ENCODE measurements at regions not wholly inside any gene's neighbourhood (a gene's known extent, or its start where the extent isn't known, plus 50 kb on each side); places are given as distances from the start of the nearest gene placed in this dataset.
A peak's percentile ranks its signal among the peaks of the same experiment; 100 is the strongest.
"Not testable (repeated sequence)": the region's sequence is repeated elsewhere in the genome, so short reads cannot be mapped to it uniquely, and the experiment has no call there.

- no peaks in the 10 kb centered on the region for H4K20me1 ChIP-seq (ENCODE audit: insufficient read depth, low read length)
- no peaks in the 10 kb centered on the region for H3K27me3 ChIP-seq (ENCODE audit: insufficient read depth, low read length)
- no peak overlapping the region for H3K4me2 ChIP-seq (ENCODE audit: low read length)
- H3K27ac Mint-ChIP-seq (ENCODE audit: unreplicated experiment), result no peak overlapping the region
- H3K27ac ChIP-seq (ENCODE audit: low read depth, low read length), result no peak overlapping the region
- H3K4me3 Mint-ChIP-seq (ENCODE audit: unreplicated experiment), result no peak overlapping the region
- H3K27me3 Mint-ChIP-seq (ENCODE audit: low read depth, unreplicated experiment), result no peaks in the 10 kb centered on the region
- H2AFZ ChIP-seq (ENCODE audit: low read depth, low read length), result no peak overlapping the region
- H3K9ac ChIP-seq (ENCODE audit: low read length), result no peak overlapping the region
- no peaks in the 10 kb centered on the region for H3K79me2 ChIP-seq (ENCODE audit: insufficient read depth, low read length)
- FAIRE-seq (no peak), DNase-seq (ENCODE audit: low read depth) (no peak)
- H3K9me3 ChIP-seq (ENCODE audit: insufficient read depth, low read depth, low read length), result no peaks in the 10 kb centered on the region
- no peaks in the 10 kb centered on the region for H3K36me3 Mint-ChIP-seq (ENCODE audit: low read depth, unreplicated experiment)
- peaks cover 3% of the 10 kb centered on the region for H3K9me3 Mint-ChIP-seq (ENCODE audit: unreplicated experiment)
- H3K4me1 ChIP-seq (ENCODE audit: insufficient read depth, low read length), result no peaks in the 10 kb centered on the region
- H3K4me1 Mint-ChIP-seq (ENCODE audit: low read depth, unreplicated experiment), result no peaks in the 10 kb centered on the region
- H3K36me3 ChIP-seq (ENCODE audit: insufficient read depth, low read length), result no peaks in the 10 kb centered on the region
- H3K4me3 ChIP-seq (ENCODE audit: insufficient read depth, low read depth, low read length), result no peak overlapping the region
- TF ChIP-seq, protein P1, sequence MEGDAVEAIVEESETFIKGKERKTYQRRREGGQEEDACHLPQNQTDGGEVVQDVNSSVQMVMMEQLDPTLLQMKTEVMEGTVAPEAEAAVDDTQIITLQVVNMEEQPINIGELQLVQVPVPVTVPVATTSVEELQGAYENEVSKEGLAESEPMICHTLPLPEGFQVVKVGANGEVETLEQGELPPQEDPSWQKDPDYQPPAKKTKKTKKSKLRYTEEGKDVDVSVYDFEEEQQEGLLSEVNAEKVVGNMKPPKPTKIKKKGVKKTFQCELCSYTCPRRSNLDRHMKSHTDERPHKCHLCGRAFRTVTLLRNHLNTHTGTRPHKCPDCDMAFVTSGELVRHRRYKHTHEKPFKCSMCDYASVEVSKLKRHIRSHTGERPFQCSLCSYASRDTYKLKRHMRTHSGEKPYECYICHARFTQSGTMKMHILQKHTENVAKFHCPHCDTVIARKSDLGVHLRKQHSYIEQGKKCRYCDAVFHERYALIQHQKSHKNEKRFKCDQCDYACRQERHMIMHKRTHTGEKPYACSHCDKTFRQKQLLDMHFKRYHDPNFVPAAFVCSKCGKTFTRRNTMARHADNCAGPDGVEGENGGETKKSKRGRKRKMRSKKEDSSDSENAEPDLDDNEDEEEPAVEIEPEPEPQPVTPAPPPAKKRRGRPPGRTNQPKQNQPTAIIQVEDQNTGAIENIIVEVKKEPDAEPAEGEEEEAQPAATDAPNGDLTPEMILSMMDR (IDR thresholded peaks at IDR 0.05; ENCODE audit: insufficient read depth, low read depth, low read length), result no peak
- no peak for TF ChIP-seq EZH2 (IDR thresholded peaks at IDR 0.05; ENCODE audit: insufficient read depth, low read length)
Observed at GRCh38 chr2:6139916-6140315, 447.7 kb downstream of the SOX11 start.

DNA sequence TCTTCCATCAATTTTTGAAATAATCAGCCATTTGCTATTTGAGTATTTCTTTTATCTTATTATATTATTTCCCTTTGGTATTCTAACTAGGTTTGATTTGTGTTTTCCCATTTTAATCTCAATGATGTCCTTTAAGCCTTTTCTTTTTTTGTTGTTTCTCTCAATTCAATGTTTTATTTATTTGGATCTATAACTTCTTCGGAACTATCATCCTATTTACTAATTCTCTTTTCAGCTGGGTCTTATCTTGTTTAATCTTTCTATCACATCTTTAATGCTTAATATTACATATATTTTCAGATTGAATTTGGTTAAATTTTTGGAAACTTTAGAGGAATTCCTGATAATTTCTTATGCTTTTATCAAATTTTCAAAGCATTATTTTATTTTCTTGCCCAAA lies 448.3 kb downstream of the SOX11 start:
- Histone ChIP-seq H3K4me3 (ENCODE audit: insufficient read depth, low read depth, low read length) (no peak overlapping the region), H3K27ac (ENCODE audit: low read depth, low read length) (no peak overlapping the region), H3K79me2 (ENCODE audit: insufficient read depth, low read length) (no peaks in the 10 kb centered on the region), H3K36me3 (ENCODE audit: insufficient read depth, low read length) (no peaks in the 10 kb centered on the region), H3K9me3 (ENCODE audit: insufficient read depth, low read depth, low read length) (no peaks in the 10 kb centered on the region), H3K9ac (ENCODE audit: low read length) (no peak overlapping the region), H3K27me3 (ENCODE audit: insufficient read depth, low read length) (no peaks in the 10 kb centered on the region), H2AFZ (ENCODE audit: low read depth, low read length) (no peak overlapping the region), H3K4me2 (ENCODE audit: low read length) (no peak overlapping the region), H4K20me1 (ENCODE audit: insufficient read depth, low read length) (no peaks in the 10 kb centered on the region), H3K4me1 (ENCODE audit: insufficient read depth, low read length) (no peaks in the 10 kb centered on the region)
- Mint-ChIP-seq H3K27ac (ENCODE audit: unreplicated experiment) (no peak overlapping the region), H3K36me3 (ENCODE audit: low read depth, unreplicated experiment) (no peaks in the 10 kb centered on the region), H3K4me3 (ENCODE audit: unreplicated experiment) (no peak overlapping the region), H3K4me1 (ENCODE audit: low read depth, unreplicated experiment) (no peaks in the 10 kb centered on the region), H3K27me3 (ENCODE audit: low read depth, unreplicated experiment) (no peaks in the 10 kb centered on the region), H3K9me3 (ENCODE audit: unreplicated experiment) (peaks cover 3% of the 10 kb centered on the region)
- DNase-seq (ENCODE audit: low read depth), result no peak
- TF ChIP-seq, protein P1 (IDR thresholded peaks at IDR 0.05; ENCODE audit: insufficient read depth, low read depth, low read length), result no peak
- no peak for TF ChIP-seq EZH2 (IDR thresholded peaks at IDR 0.05; ENCODE audit: insufficient read depth, low read length)
- no peak for FAIRE-seq

DNA sequence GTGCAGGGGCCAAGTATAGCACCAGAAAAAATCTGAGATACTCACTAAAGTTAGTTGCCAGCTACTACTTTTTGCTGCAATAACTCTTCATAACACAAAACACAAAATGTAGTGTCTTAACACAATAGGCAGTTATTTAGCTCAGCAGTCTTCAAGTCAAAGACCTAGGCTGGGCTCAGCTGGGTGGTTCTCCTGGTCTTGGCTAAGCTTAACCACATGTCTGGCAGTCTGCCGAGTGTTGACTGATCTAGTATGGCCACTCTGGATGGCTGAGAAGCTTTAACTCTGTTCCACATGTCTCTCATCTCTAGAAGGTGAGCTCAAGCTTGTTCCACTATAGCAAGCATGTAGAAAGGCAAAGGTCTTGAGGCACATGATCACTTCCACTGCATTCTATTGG lies 451.6 kb downstream of the SOX11 start:
- no peak for TF ChIP-seq EZH2 (IDR thresholded peaks at IDR 0.05; ENCODE audit: insufficient read depth, low read length)
- TF ChIP-seq, protein P1 (IDR thresholded peaks at IDR 0.05; ENCODE audit: insufficient read depth, low read depth, low read length), result no peak
- H3K27ac Mint-ChIP-seq (ENCODE audit: unreplicated experiment), result no peak overlapping the region
- H3K4me3 Mint-ChIP-seq (ENCODE audit: unreplicated experiment), result no peak overlapping the region
- H3K4me1 ChIP-seq (ENCODE audit: insufficient read depth, low read length), result no peaks in the 10 kb centered on the region
- no peaks in the 10 kb centered on the region for H3K9me3 ChIP-seq (ENCODE audit: insufficient read depth, low read depth, low read length)
- H3K4me2 ChIP-seq (ENCODE audit: low read length), result no peak overlapping the region
- H3K9ac ChIP-seq (ENCODE audit: low read length), result no peak overlapping the region
- H3K27me3 Mint-ChIP-seq (ENCODE audit: low read depth, unreplicated experiment), result no peaks in the 10 kb centered on the region
- H3K36me3 Mint-ChIP-seq (ENCODE audit: low read depth, unreplicated experiment), result no peaks in the 10 kb centered on the region
- no peaks in the 10 kb centered on the region for H4K20me1 ChIP-seq (ENCODE audit: insufficient read depth, low read length)
- H3K4me1 Mint-ChIP-seq (ENCODE audit: low read depth, unreplicated experiment), result peaks cover 1% of the 10 kb centered on the region
- no peaks in the 10 kb centered on the region for H3K27me3 ChIP-seq (ENCODE audit: insufficient read depth, low read length)
- peaks cover 2% of the 10 kb centered on the region for H3K9me3 Mint-ChIP-seq (ENCODE audit: unreplicated experiment)
- H3K27ac ChIP-seq (ENCODE audit: low read depth, low read length), result no peak overlapping the region
- H3K36me3 ChIP-seq (ENCODE audit: insufficient read depth, low read length), result no peaks in the 10 kb centered on the region
- H3K4me3 ChIP-seq (ENCODE audit: insufficient read depth, low read depth, low read length), result no peak overlapping the region
- no peak for DNase-seq (ENCODE audit: low read depth)
- no peaks in the 10 kb centered on the region for H3K79me2 ChIP-seq (ENCODE audit: insufficient read depth, low read length)
- FAIRE-seq, result no peak
- H2AFZ ChIP-seq (ENCODE audit: low read depth, low read length), result no peak overlapping the region

- not testable (repeated sequence) for H3K27me3 Mint-ChIP-seq (ENCODE audit: low read depth, unreplicated experiment); H3K36me3 ChIP-seq (ENCODE audit: insufficient read depth, low read length); H3K9me3 ChIP-seq (ENCODE audit: insufficient read depth, low read depth, low read length); H3K36me3 Mint-ChIP-seq (ENCODE audit: low read depth, unreplicated experiment); DNase-seq (ENCODE audit: low read depth); H3K4me1 Mint-ChIP-seq (ENCODE audit: low read depth, unreplicated experiment); H3K27ac ChIP-seq (ENCODE audit: low read depth, low read length); H3K27ac Mint-ChIP-seq (ENCODE audit: unreplicated experiment); H2AFZ ChIP-seq (ENCODE audit: low read depth, low read length); H3K9ac ChIP-seq (ENCODE audit: low read length); H3K4me1 ChIP-seq (ENCODE audit: insufficient read depth, low read length); H3K79me2 ChIP-seq (ENCODE audit: insufficient read depth, low read length); H3K9me3 Mint-ChIP-seq (ENCODE audit: unreplicated experiment); H3K4me3 ChIP-seq (ENCODE audit: insufficient read depth, low read depth, low read length); H4K20me1 ChIP-seq (ENCODE audit: insufficient read depth, low read length); H3K4me2 ChIP-seq (ENCODE audit: low read length); H3K27me3 ChIP-seq (ENCODE audit: insufficient read depth, low read length); H3K4me3 Mint-ChIP-seq (ENCODE audit: unreplicated experiment)
- FAIRE-seq, result peak; percentile 81
Observed at GRCh38 chr2:6147215-6147614, 455.0 kb downstream of the SOX11 start.
